Loucy (cell line): ENCODE measurements at regions not wholly inside any gene's neighbourhood (a gene's known extent, or its start where the extent isn't known, plus 50 kb on each side); places are given as distances from the start of the nearest gene placed in this dataset.
"Not testable (repeated sequence)": the region's sequence is repeated elsewhere in the genome, so short reads cannot be mapped to it uniquely, and the experiment has no call there.

Source experiments
- H2AFZ ChIP-seq: fragments of 200-600 bp; sonication (generic); 2 replicates; pipeline ENCODE4 v1.6.0; 2016; ENCODE audit warnings: antibody characterized with exemption, mild to moderate bottlenecking, low read length, moderate library complexity
- H3F3A ChIP-seq: fragments of 200-600 bp; 2 replicates; pipeline ENCODE4 v1.6.0; 2016; ENCODE audit warnings: antibody characterized with exemption, low read depth, mild to moderate bottlenecking
- H3K27me3 ChIP-seq: fragments of 200-600 bp; sonication (generic); 2 replicates; pipeline ENCODE4 v1.6.1; 2014; ENCODE audit warnings: low read length, mild to moderate bottlenecking; ENCODE audit not compliant: insufficient read depth, poor library complexity, severe bottlenecking
- H3K36me3 ChIP-seq: fragments of 200-600 bp; sonication (generic); 2 replicates; pipeline ENCODE4 v1.6.1; 2016; ENCODE audit warnings: low read length; ENCODE audit not compliant: insufficient read depth
- H3K4me1 ChIP-seq: fragments of 200-600 bp; sonication (generic); 2 replicates; pipeline ENCODE4 v1.5.1; 2014; ENCODE audit warnings: low read length, mild to moderate bottlenecking; ENCODE audit not compliant: insufficient read depth, poor library complexity, severe bottlenecking
- H3K4me2 ChIP-seq: fragments of 200-600 bp; sonication (generic); 2 replicates; pipeline ENCODE4 v1.6.0; 2014; ENCODE audit warnings: antibody characterized with exemption, low read length, low read depth, mild to moderate bottlenecking; ENCODE audit not compliant: poor library complexity, severe bottlenecking
- H3K4me3 ChIP-seq: fragments of 200-600 bp; sonication (generic); 2 replicates; pipeline ENCODE4 v1.5.1; 2014; ENCODE audit warnings: low read length, mild to moderate bottlenecking, mixed read lengths; ENCODE audit not compliant: poor library complexity, severe bottlenecking
- H3K79me2 ChIP-seq: fragments of 200-600 bp; sonication (generic); 2 replicates; pipeline ENCODE4 v1.6.1; 2014; ENCODE audit warnings: low read length; ENCODE audit not compliant: insufficient read depth
- H3K9ac ChIP-seq: fragments of 200-600 bp; sonication (generic); 2 replicates; pipeline ENCODE4 v1.6.0; 2014; ENCODE audit warnings: mild to moderate bottlenecking, low read depth, low read length, moderate library complexity; ENCODE audit not compliant: poor library complexity, severe bottlenecking
- H3K9me2 ChIP-seq: fragments of 200-600 bp; sonication (generic); replicated peaks from 2 replicates; pipeline ENCODE4 v1.6.1; 2016; ENCODE audit warnings: low read depth, low read length, mixed read lengths
- H3K9me3 ChIP-seq: fragments of 200-600 bp; sonication (generic); 2 replicates; pipeline ENCODE4 v1.6.1; 2014; ENCODE audit warnings: mild to moderate bottlenecking, antibody characterized with exemption, low read length, low read depth; ENCODE audit not compliant: insufficient read depth
- H4K20me1 ChIP-seq: fragments of 200-600 bp; sonication (generic); 2 replicates; pipeline ENCODE4 v1.6.0; 2014; ENCODE audit warnings: antibody characterized with exemption, low read length, mild to moderate bottlenecking; ENCODE audit not compliant: insufficient read depth, poor library complexity, severe bottlenecking
- CTCF ChIP-seq: fragments of 200-600 bp; sonication (generic); conservative IDR thresholded peaks from 2 replicates; pipeline ENCODE4 v1.5.1; 2014; ENCODE audit warnings: mild to moderate bottlenecking, antibody characterized with exemption, low read length
- EZH2phosphoT487 ChIP-seq: fragments of 200-600 bp; IDR thresholded peaks from 2 replicates; pipeline ENCODE4 v1.6.1; 2018; ENCODE audit warnings: antibody characterized with exemption, mild to moderate bottlenecking, moderate library complexity, borderline replicate concordance

- Histone ChIP-seq H4K20me1 (no peaks in the 10 kb centered on the region), H3K27me3 (no peaks in the 10 kb centered on the region), H3K9me2 (no peaks in the 10 kb centered on the region), H3K4me1 (no peaks in the 10 kb centered on the region), H3F3A (no peaks in the 10 kb centered on the region), H3K4me2 (no peak overlapping the region), H3K4me3 (no peak overlapping the region), H3K36me3 (no peaks in the 10 kb centered on the region), H3K9me3 (no peaks in the 10 kb centered on the region), H2AFZ (no peak overlapping the region), H3K9ac (no peak overlapping the region), H3K79me2 (no peaks in the 10 kb centered on the region)
- TF ChIP-seq CTCF: no peak
- no peak for TF ChIP-seq EZH2phosphoT487
These were observed 656.4 kb downstream of the LMO4 start for GRCh38 chr1:87985071-87985470.

- Histone ChIP-seq H3K9ac (no peak overlapping the region), H4K20me1 (no peaks in the 10 kb centered on the region), H3K9me2 (no peaks in the 10 kb centered on the region), H3K4me1 (no peaks in the 10 kb centered on the region), H3K9me3 (no peaks in the 10 kb centered on the region), H3F3A (no peaks in the 10 kb centered on the region), H3K4me3 (no peak overlapping the region), H3K27me3 (no peaks in the 10 kb centered on the region), H3K4me2 (no peak overlapping the region), H3K36me3 (no peaks in the 10 kb centered on the region), H3K79me2 (no peaks in the 10 kb centered on the region), H2AFZ (no peak overlapping the region)
- TF ChIP-seq EZH2phosphoT487 (no peak), CTCF (peak; percentile 37; the same call in 1 of the 2 replicates)
These were observed 657.6 kb downstream of the LMO4 start for GRCh38 chr1:87986130-87986866.

GRCh38 chr1:87989346-87989745 is 660.7 kb downstream of the LMO4 start:
- TF ChIP-seq CTCF: peak; percentile 31; the same call in 1 of the 2 replicates
- no peak for TF ChIP-seq EZH2phosphoT487
- no peaks in the 10 kb centered on the region for H3K9me3 ChIP-seq
- no peaks in the 10 kb centered on the region for H3K27me3 ChIP-seq

GRCh38 chr1:87992536-87992935 is 663.9 kb downstream of the LMO4 start:
- not testable (repeated sequence) for H3K9me2 ChIP-seq, H3K9ac ChIP-seq, H3F3A ChIP-seq, H3K4me1 ChIP-seq, H4K20me1 ChIP-seq, H3K27me3 ChIP-seq, H2AFZ ChIP-seq, H3K79me2 ChIP-seq, H3K9me3 ChIP-seq, H3K4me2 ChIP-seq, H3K4me3 ChIP-seq, H3K36me3 ChIP-seq

More at GRCh38 chr1:87989346-87989745, 660.7 kb downstream of the LMO4 start:
- Histone ChIP-seq H3K4me3 (no peak overlapping the region), H3K4me1 (no peaks in the 10 kb centered on the region), H3K9ac (no peak overlapping the region), H3F3A (no peaks in the 10 kb centered on the region), H2AFZ (no peak overlapping the region), H4K20me1 (no peaks in the 10 kb centered on the region), H3K4me2 (no peak overlapping the region), H3K79me2 (no peaks in the 10 kb centered on the region), H3K9me2 (no peaks in the 10 kb centered on the region), H3K36me3 (no peaks in the 10 kb centered on the region)
